Upper lobe of left lung (tissue), 6 donors: ENCODE measurements at regions not wholly inside any gene's neighbourhood (a gene's known extent, or its start where the extent isn't known, plus 50 kb on each side); places are given as distances from the start of the nearest gene placed in this dataset.

ENCODE experiments used
- ATAC-seq, 2 donors: fragments of 200-7000 bp; cut with Tn5 transposase; one replicate each; pipeline ENCODE4 v1.9.1; 2022; ENCODE audit warnings: mild to moderate bottlenecking in 2 of 2, moderate library complexity in 2 of 2; ENCODE audit not compliant: low FRiP score in 2 of 2
- DNase-seq, 2 donors: peaks; one replicate each; pipeline ENCODE4 v3.0.0-alpha.2; 2019 to 2020
- H3K27ac ChIP-seq, 4 donors: fragments of 200-600 bp; sonication (generic); one replicate each; pipeline ENCODE4 v1.5.1; 2016 to 2019
- H3K27me3 ChIP-seq, 4 donors: fragments of 200-600 bp; sonication (generic); one replicate each; pipeline ENCODE4 v1.5.1; 2017 to 2019
- H3K36me3 ChIP-seq, 4 donors: fragments of 200-600 bp; sonication (generic); one replicate each; pipeline ENCODE4 v1.5.1; 2016 to 2019
- H3K4me1 ChIP-seq, 4 donors: fragments of 200-600 bp; sonication (generic); one replicate each; pipeline ENCODE4 v1.5.1; 2018 to 2019
- H3K4me3 ChIP-seq, 4 donors: fragments of 200-600 bp; sonication (generic); one replicate each; pipeline ENCODE4 v1.5.1; 2017 to 2019; ENCODE audit warnings: mild to moderate bottlenecking in 2 of 4, moderate library complexity in 1 of 4
- H3K9me3 ChIP-seq, 4 donors: fragments of 200-600 bp; sonication (generic); one replicate each; pipeline ENCODE4 v1.5.1; 2018 to 2019
- CTCF ChIP-seq, 6 experiments: fragments of 450-650 bp in 4 of 6; fragments of 200-600 bp in 2 of 6; sonication (generic) in 2 of 6; IDR thresholded peaks; one replicate each; pipeline ENCODE4 v1.5.1; 2016 to 2019; ENCODE audit warnings: antibody characterized with exemption in 6 of 6
- EP300 ChIP-seq, 4 donors: sonication (generic); formaldehyde crosslinking; IDR thresholded peaks; one replicate each; pipeline ENCODE4 v1.5.1; 2017; ENCODE audit warnings: antibody characterized with exemption in 4 of 4, control low read depth in 2 of 4
- POLR2A ChIP-seq, 4 donors: fragments of 450-650 bp; IDR thresholded peaks; one replicate each; pipeline ENCODE4 v1.5.1; 2016 to 2017; ENCODE audit warnings: antibody characterized with exemption in 4 of 4, mild to moderate bottlenecking in 2 of 4
- POLR2AphosphoS5 ChIP-seq, 2 donors: sonication (generic); formaldehyde crosslinking; IDR thresholded peaks; one replicate each; pipeline ENCODE4 v1.5.1; 2017; ENCODE audit warnings: antibody characterized with exemption in 2 of 2
- WGBS, 2 donors: methylation state at CpG; one replicate each; pipeline ENCODE4 v1.1.5; 2017 to 2018; 5-methylcytosine and 5-hydroxymethylcytosine counted together
- donor health status: DM: no; HTN: no; CAD: no; lungs with moderate emphysema.
- donor health status: DM: no; HTN: yes; CAD: no; lungs with severe emphysema.

- DNase-seq: peak in 1 of 2 donors; percentile 36
- Histone ChIP-seq H3K27ac (peak overlapping the region; percentile 61 to 76 (median 66)), H3K4me3 (no peak overlapping the region), H3K9me3 (peaks cover 4 to 24% (median 7%) of the 10 kb centered on the region in 4 donors), H3K4me1 (peaks cover 0 to 2% (median 0%) of the 10 kb centered on the region in 4 donors), H3K36me3 (no peaks in the 10 kb centered on the region), H3K27me3 (no peaks in the 10 kb centered on the region)
- WGBS, 2 donors: 47 to 83% methylated on average over 2 of the region's 2 CpGs
- peak; percentile 37 to 77 for ATAC-seq
- TF ChIP-seq CTCF (IDR thresholded peaks at IDR 0.05): no peak
- TF ChIP-seq POLR2AphosphoS5 (IDR thresholded peaks at IDR 0.05): peak; percentile 45 to 91
- TF ChIP-seq EP300 (IDR thresholded peaks at IDR 0.05): peak; percentile 45 to 93 (median 75)
- TF ChIP-seq POLR2A (IDR thresholded peaks at IDR 0.05): no peak
These were observed 62.0 kb upstream of the NAMPT start for GRCh38 chr7:106346678-106347217.

GRCh38 chr7:106346167-106346677 lies 61.4 kb upstream of the NAMPT start:
- no peak for ATAC-seq
- DNase-seq: no peak
- TF ChIP-seq POLR2A (IDR thresholded peaks at IDR 0.05): no peak
- no peak for TF ChIP-seq CTCF (IDR thresholded peaks at IDR 0.05)
- TF ChIP-seq POLR2AphosphoS5 (IDR thresholded peaks at IDR 0.05): no peak
- WGBS, 2 donors: 77 to 78% methylated on average over 2 of the region's 2 CpGs
- peak overlapping the region; percentile 61 to 76 (median 66) for H3K27ac ChIP-seq
- H3K4me1 ChIP-seq: peaks cover 0 to 2% (median 0%) of the 10 kb centered on the region in 4 donors
- H3K27me3 ChIP-seq: no peaks in the 10 kb centered on the region
- H3K4me3 ChIP-seq: no peak overlapping the region
- peaks cover 4 to 30% (median 10%) of the 10 kb centered on the region in 4 donors for H3K9me3 ChIP-seq
- no peaks in the 10 kb centered on the region for H3K36me3 ChIP-seq

- Histone ChIP-seq H3K4me3 (no peak overlapping the region), H3K9me3 (peaks cover 4 to 30% (median 10%) of the 10 kb centered on the region in 4 donors), H3K27me3 (no peaks in the 10 kb centered on the region), H3K36me3 (no peaks in the 10 kb centered on the region), H3K27ac (peak overlapping the region; percentile 61 to 76 (median 66)), H3K4me1 (peaks cover 0 to 2% (median 0%) of the 10 kb centered on the region in 4 donors)
- ATAC-seq (peak; percentile 34 to 77), DNase-seq (no peak)
- TF ChIP-seq EP300 (IDR thresholded peaks at IDR 0.05) (peak in 3 of 4 donors; percentile 23 to 64 (median 55)), POLR2AphosphoS5 (IDR thresholded peaks at IDR 0.05) (peak in 1 of 2 donors; percentile 83), POLR2A (IDR thresholded peaks at IDR 0.05) (peak in 1 of 4 donors; percentile 7), CTCF (IDR thresholded peaks at IDR 0.05) (no peak)
- WGBS, 2 donors: 75 to 78% methylated on average over 2 of the region's 2 CpGs
These were observed 60.8 kb upstream of the NAMPT start for GRCh38 chr7:106345421-106346166.

GRCh38 chr7:106344861-106345260 lies 60.1 kb upstream of the NAMPT start:
- Histone ChIP-seq H3K27ac (peak overlapping the region; percentile 72 to 77 (median 72)), H3K9me3 (peaks cover 4 to 28% (median 9%) of the 10 kb centered on the region in 4 donors), H3K4me3 (no peak overlapping the region), H3K4me1 (peaks cover 0 to 2% (median 0%) of the 10 kb centered on the region in 4 donors), H3K36me3 (no peaks in the 10 kb centered on the region), H3K27me3 (no peaks in the 10 kb centered on the region)
- peak; percentile 26 to 83 for TF ChIP-seq POLR2AphosphoS5 (IDR thresholded peaks at IDR 0.05)
- TF ChIP-seq EP300 (IDR thresholded peaks at IDR 0.05): peak; percentile 43 to 89 (median 65)
- no peak for TF ChIP-seq POLR2A (IDR thresholded peaks at IDR 0.05)
- no peak for TF ChIP-seq CTCF (IDR thresholded peaks at IDR 0.05)
- 60 to 73% methylated on average over 4 of the region's 4 CpGs for WGBS, 2 donors
- ATAC-seq: peak; percentile 80 to 87
- DNase-seq: no peak
